Heart left ventricle (tissue), 16 donors: ENCODE measurements at regions not wholly inside any gene's neighbourhood (a gene's known extent, or its start where the extent isn't known, plus 50 kb on each side); places are given as distances from the start of the nearest gene placed in this dataset.

Experiments
- ATAC-seq, 4 donors: fragments of 200-7000 bp; cut with Tn5 transposase; one replicate each; pipeline ENCODE4 v1.9.1; 2020 to 2022; ENCODE audit warnings: moderate library complexity in 4 of 4, mild to moderate bottlenecking in 3 of 4, moderate number of reproducible peaks in 1 of 4
- DNase-seq, 5 donors: peaks; one replicate each; pipeline ENCODE4 v3.0.0-alpha.2; 2020
- H3K27ac ChIP-seq, 12 donors: fragments of 200-600 bp; sonication (generic) in 4 of 12; one replicate each; pipeline versions ENCODE4 v1.5.0 to v1.8.0; 2016 to 2022; ENCODE audit warnings: mild to moderate bottlenecking in 2 of 12
- H3K27me3 ChIP-seq, 9 donors: fragments of 200-600 bp; sonication (generic) in 2 of 9; one replicate each; pipeline versions ENCODE4 v1.5.1 to v1.8.0; 2016 to 2022; ENCODE audit warnings: mild to moderate bottlenecking in 3 of 9
- H3K36me3 ChIP-seq, 9 donors: fragments of 200-600 bp; sonication (generic) in 2 of 9; one replicate each; pipeline versions ENCODE4 v1.5.0 to v1.8.0; 2018 to 2022; ENCODE audit warnings: mild to moderate bottlenecking in 2 of 9
- H3K4me1 ChIP-seq, 12 donors: fragments of 200-600 bp; sonication (generic) in 4 of 12; one replicate each; pipeline versions ENCODE4 v1.5.0 to v1.8.0; 2016 to 2022; ENCODE audit warnings: mild to moderate bottlenecking in 3 of 12
- H3K4me3 ChIP-seq, 12 donors: fragments of 200-600 bp; sonication (generic) in 4 of 12; one replicate each; pipeline versions ENCODE4 v1.5.0 to v1.8.0; 2017 to 2022; ENCODE audit warnings: mild to moderate bottlenecking in 9 of 12, moderate library complexity in 4 of 12
- H3K9me3 ChIP-seq, 12 donors: fragments of 200-600 bp; sonication (generic) in 4 of 12; one replicate each; pipeline versions ENCODE4 v1.5.0 to v1.8.0; 2016 to 2022; ENCODE audit warnings: mild to moderate bottlenecking in 1 of 12
- CTCF ChIP-seq, 12 donors: fragments of 200-600 bp; sonication (generic) in 4 of 12; IDR thresholded peaks; one replicate each; pipeline versions ENCODE4 v1.5.0 to v1.8.0; 2018 to 2022; ENCODE audit warnings: antibody characterized with exemption in 12 of 12, mild to moderate bottlenecking in 5 of 12
- POLR2A ChIP-seq, 2 donors: fragments of 450-650 bp; IDR thresholded peaks; one replicate each; pipeline ENCODE4 v1.6.1; 2017; ENCODE audit warnings: antibody characterized with exemption in 2 of 2, mild to moderate bottlenecking in 2 of 2, moderate library complexity in 2 of 2
- WGBS, 4 donors: extraction: QIAGEN DNeasy Blood & Tissue Kit in 2 of 4; methylation state at CpG; one replicate each; pipeline versions ENCODE4 v1.1.5 to v1.1.7; 2013 to 2018; 5-methylcytosine and 5-hydroxymethylcytosine counted together
- intact Hi-C, 10 donors: fragments of 100-400 bp; cut with DNase I; formaldehyde crosslinking; loops; one replicate each; pipeline versions ENCODE4 v1.11.1 to v1.14.2; 2022
- donor health status: ischemic (EF 13 %, LVEDD 7.1; RV severe dilation, severe dysfunction).
- donor health status: healthy with polysubstance abuse.
- donor health status: DM: no; HTN: yes; CAD: no.
- donor health status: DM: no; HTN: no; CAD: no.
- donor health status: ischemic (EF 25% LVEDD 6.9; RV normal size, moderate dysfunction).
- donor health status: ischemic (EF 25% LVEDD 5.7; RV mildly dilated, moderate dysfunction).
- donor health status: healthy.
- donor health status: DM: yes; HTN: yes; CAD: no.
- donor health status: ischemic (EF 35%, LVEDD 5.7; RV mildly dilated, moderate dysfunction).
- donor health status: nonischemic (EF 11% LVEDD 7.7; RV severe dilation, severe dysfunction).
- donor health status: DM: yes; HTN: yes; CAD: no.
- donor health status: PGD.
- donor health status: ischemic (EF 29% LVEDD 5.4; RV normal size, mild dysfunction).
- donor health status: nonischemic (EF 23%, LVEDD 6.1; RV moderate dilation, normal function).

- intact Hi-C loops: loop anchor here in 2 of 10 donors (10.0 kb wide), 2 partner anchors 362 to 372 kb away; no protein-coding TSS in a partner anchor
- 75 to 82% (median 80%) methylated on average over 6 of the region's 6 CpGs for WGBS, 4 donors
- peaks cover 0 to 5% (median 0%) of the 10 kb centered on the region in 12 donors for H3K4me1 ChIP-seq
- DNase-seq: no peak
- no peak overlapping the region for H3K4me3 ChIP-seq
- no peaks in the 10 kb centered on the region for H3K36me3 ChIP-seq
- H3K9me3 ChIP-seq: no peaks in the 10 kb centered on the region
- peak in 2 of 4 donors; percentile 41 to 43 for ATAC-seq
- H3K27ac ChIP-seq: no peak overlapping the region
- TF ChIP-seq POLR2A (IDR thresholded peaks at IDR 0.05) (no peak), CTCF (IDR thresholded peaks at IDR 0.05) (no peak)
- no peaks in the 10 kb centered on the region for H3K27me3 ChIP-seq
Observed at GRCh38 chr7:32177232-32177631, 107.0 kb upstream of the PDE1C start.

- ATAC-seq (no peak), DNase-seq (no peak)
- H3K4me1 ChIP-seq: peaks cover 0 to 5% (median 0%) of the 10 kb centered on the region in 12 donors
- TF ChIP-seq POLR2A (IDR thresholded peaks at IDR 0.05) (no peak), CTCF (IDR thresholded peaks at IDR 0.05) (no peak)
- intact Hi-C loops: loop anchor here in 2 of 10 donors (10.0 kb wide), 2 partner anchors 360 to 370 kb away; no protein-coding TSS in a partner anchor
- no peaks in the 10 kb centered on the region for H3K27me3 ChIP-seq
- no peaks in the 10 kb centered on the region for H3K36me3 ChIP-seq
- WGBS, 4 donors: 77 to 79% (median 79%) methylated on average over 2 of the region's 2 CpGs
- H3K4me3 ChIP-seq: no peak overlapping the region
- H3K27ac ChIP-seq: no peak overlapping the region
- no peaks in the 10 kb centered on the region for H3K9me3 ChIP-seq
Observed at GRCh38 chr7:32175099-32175498, 104.9 kb upstream of the PDE1C start.

GRCh38 chr7:32171248-32171647 lies 101.0 kb upstream of the PDE1C start:
- no peak for DNase-seq
- no peaks in the 10 kb centered on the region for H3K36me3 ChIP-seq
- intact Hi-C loops: loop anchor here in 2 of 10 donors (10.0 kb wide), 2 partner anchors 356 to 366 kb away; no protein-coding TSS in a partner anchor
- no peak overlapping the region for H3K4me3 ChIP-seq
- WGBS, 4 donors: 71 to 97% (median 94%) methylated on average over 2 of the region's 2 CpGs
- no peaks in the 10 kb centered on the region for H3K27me3 ChIP-seq
- no peak overlapping the region for H3K27ac ChIP-seq
- no peak for ATAC-seq
- H3K9me3 ChIP-seq: no peaks in the 10 kb centered on the region
- TF ChIP-seq POLR2A (IDR thresholded peaks at IDR 0.05): no peak
- TF ChIP-seq CTCF (IDR thresholded peaks at IDR 0.05): no peak
- H3K4me1 ChIP-seq: no peaks in the 10 kb centered on the region

GRCh38 chr7:32170838-32171237 lies 100.6 kb upstream of the PDE1C start:
- H3K36me3 ChIP-seq: no peaks in the 10 kb centered on the region
- H3K9me3 ChIP-seq: no peaks in the 10 kb centered on the region
- no peak for ATAC-seq
- H3K4me1 ChIP-seq: no peaks in the 10 kb centered on the region
- TF ChIP-seq CTCF (IDR thresholded peaks at IDR 0.05): no peak
- no peak for TF ChIP-seq POLR2A (IDR thresholded peaks at IDR 0.05)
- H3K27ac ChIP-seq: no peak overlapping the region
- intact Hi-C loops: loop anchor here in 2 of 10 donors (10.0 kb wide), 2 partner anchors 356 to 366 kb away; no protein-coding TSS in a partner anchor
- no peak overlapping the region for H3K4me3 ChIP-seq
- WGBS, 4 donors: 87 to 100% (median 89%) methylated on average over 1 of the region's 1 CpG
- H3K27me3 ChIP-seq: no peaks in the 10 kb centered on the region
- no peak for DNase-seq
